Adrenal gland (tissue), 5 donors: ENCODE measurements at regions not wholly inside any gene's neighbourhood (a gene's known extent, or its start where the extent isn't known, plus 50 kb on each side); places are given as distances from the start of the nearest gene placed in this dataset.

Experiments used
- POLR2A ChIP-seq, 2 donors: fragments of 450-650 bp; IDR thresholded peaks; one replicate each; pipeline ENCODE4 v1.6.1; 2017; ENCODE audit warnings: antibody characterized with exemption in 2 of 2, mild to moderate bottlenecking in 2 of 2, moderate library complexity in 1 of 2
- TF ChIP-seq, protein P1 (sequence below), 6 experiments: fragments of 450-650 bp in 4 of 6; fragments of 200-600 bp in 2 of 6; sonication (generic) in 1 of 6; IDR thresholded peaks; 1 replicate in 5 of 6; 2 replicates in 1 of 6; pipeline versions ENCODE4 v1.5.1 to v1.8.0; 2016 to 2021; ENCODE audit warnings: antibody characterized with exemption in 6 of 6, mild to moderate bottlenecking in 2 of 6, moderate library complexity in 1 of 6
- donor health status: DM: no; HTN: no; CAD: no.

DNA sequence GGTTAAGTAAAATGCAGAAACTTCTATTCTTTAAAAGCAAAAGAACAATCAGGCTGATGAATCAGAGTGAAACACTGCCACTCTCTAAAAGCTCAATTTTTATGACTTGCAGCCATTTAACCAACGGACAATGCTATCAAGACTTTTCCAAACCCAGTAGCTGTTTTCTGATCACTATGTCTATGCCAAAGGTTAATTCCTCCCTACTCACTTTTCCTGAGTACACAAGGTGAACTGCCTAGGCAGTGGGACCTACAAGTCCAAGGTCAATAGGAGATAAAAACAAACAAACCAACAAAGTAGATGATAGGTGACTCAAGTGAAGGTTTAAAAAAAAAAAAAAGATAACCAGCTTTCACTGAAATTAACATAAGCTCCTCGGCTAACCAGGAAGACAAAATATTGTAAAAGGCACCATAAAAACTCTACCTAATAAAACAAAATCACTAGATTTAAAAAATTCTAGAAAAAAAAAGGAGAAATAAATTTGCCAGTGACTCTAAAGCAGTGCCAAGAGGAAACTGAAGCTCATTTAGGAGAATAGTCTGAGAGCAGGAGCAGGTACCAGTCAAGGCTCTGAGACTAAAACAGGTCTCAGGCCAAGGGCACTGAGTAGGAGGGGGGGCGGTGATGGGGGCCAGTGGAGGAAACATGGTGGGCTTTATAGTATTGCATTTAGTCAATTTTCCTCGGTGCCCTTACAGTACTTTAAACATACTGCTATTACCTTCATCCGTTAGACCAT lies 134.1 kb upstream of the DLGAP1 start:
- TF ChIP-seq, protein P1, sequence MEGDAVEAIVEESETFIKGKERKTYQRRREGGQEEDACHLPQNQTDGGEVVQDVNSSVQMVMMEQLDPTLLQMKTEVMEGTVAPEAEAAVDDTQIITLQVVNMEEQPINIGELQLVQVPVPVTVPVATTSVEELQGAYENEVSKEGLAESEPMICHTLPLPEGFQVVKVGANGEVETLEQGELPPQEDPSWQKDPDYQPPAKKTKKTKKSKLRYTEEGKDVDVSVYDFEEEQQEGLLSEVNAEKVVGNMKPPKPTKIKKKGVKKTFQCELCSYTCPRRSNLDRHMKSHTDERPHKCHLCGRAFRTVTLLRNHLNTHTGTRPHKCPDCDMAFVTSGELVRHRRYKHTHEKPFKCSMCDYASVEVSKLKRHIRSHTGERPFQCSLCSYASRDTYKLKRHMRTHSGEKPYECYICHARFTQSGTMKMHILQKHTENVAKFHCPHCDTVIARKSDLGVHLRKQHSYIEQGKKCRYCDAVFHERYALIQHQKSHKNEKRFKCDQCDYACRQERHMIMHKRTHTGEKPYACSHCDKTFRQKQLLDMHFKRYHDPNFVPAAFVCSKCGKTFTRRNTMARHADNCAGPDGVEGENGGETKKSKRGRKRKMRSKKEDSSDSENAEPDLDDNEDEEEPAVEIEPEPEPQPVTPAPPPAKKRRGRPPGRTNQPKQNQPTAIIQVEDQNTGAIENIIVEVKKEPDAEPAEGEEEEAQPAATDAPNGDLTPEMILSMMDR (IDR thresholded peaks at IDR 0.05) = no peak
- no peak for TF ChIP-seq POLR2A (IDR thresholded peaks at IDR 0.05)
